K562 (cell line): ENCODE measurements at regions not wholly inside any gene's neighbourhood (a gene's known extent, or its start where the extent isn't known, plus 50 kb on each side); places are given as distances from the start of the nearest gene placed in this dataset.

Source experiments
- ATAC-seq: fragments of 200-7000 bp; cut with Tn5 transposase; 3 replicates; pipeline ENCODE4 v1.9.1; 2020; ENCODE audit warnings: moderate library complexity
- BruUV-seq: library from RNA; stranded (reverse); fragments of 400-500 nt; replicated peaks from 2 replicates; lab custom pipeline; 2021; lab: Mats Ljungman, UMichigan
- CTCF ChIA-PET: fragments of 300-600 bp; formaldehyde crosslinking; extraction: SDS; loops from one replicate; lab custom pipeline; 2021; ENCODE audit warnings: low intra/inter-chr PET ratio; lab: Yijun Ruan, JAX
- POLR2A ChIA-PET: fragments of 300-600, 350-650 bp; sonication (Branson Sonifier 250); formaldehyde crosslinking; extraction: SDS; loops from one replicate; lab custom pipeline; 2021; ENCODE audit warnings: antibody characterized with exemption, inconsistent platforms; lab: Yijun Ruan, JAX
- DNase-seq, 4 experiments: peaks; one replicate each; pipeline versions ENCODE4 v3.0.0 to v3.0.0-alpha.2; 2011 to 2018; ENCODE audit warnings: low spot score in 3 of 4, mixed read lengths in 3 of 4; ENCODE audit errors: extremely low read depth in 1 of 4
- FAIRE-seq: peaks from 2 replicates; lab custom pipeline; 2011; peaks lifted over from hg19 to GRCh38; lab: Jason Lieb, UNC
- H2AFZ ChIP-seq: 2 replicates; pipeline ENCODE4 v1.6.0; 2011; ENCODE audit warnings: low read depth, low read length, control low read depth, inconsistent platforms
- H3K27ac ChIP-seq: fragments of 200-600 bp; 3 replicates; pipeline ENCODE4 v1.8.0; 2011; ENCODE audit warnings: low read depth, mild to moderate bottlenecking, control low read depth, inconsistent platforms, low read length, moderate library complexity, mixed read lengths; ENCODE audit errors: extremely low read depth
- H3K27me3 ChIP-seq, 2 experiments: fragments of 300-600 bp in 1 of 2; 2 replicates in 1 of 2; 3 replicates in 1 of 2; pipeline versions ENCODE4 v1.6.0 to v1.8.0; 2011; ENCODE audit warnings: inconsistent platforms in 2 of 2, low read length in 2 of 2, mild to moderate bottlenecking in 1 of 2, mixed read lengths in 1 of 2, moderate library complexity in 1 of 2; ENCODE audit not compliant: control insufficient read depth in 2 of 2, insufficient read depth in 2 of 2
- H3K36me3 ChIP-seq: fragments of 300-600 bp; 3 replicates; pipeline ENCODE4 v1.8.0; 2011; ENCODE audit warnings: mild to moderate bottlenecking, low read length, inconsistent platforms; ENCODE audit not compliant: control insufficient read depth, insufficient read depth
- H3K4me1 ChIP-seq, 2 experiments: fragments of 200-600 bp in 1 of 2; replicated peaks in 1 of 2; 2 replicates in 1 of 2; 3 replicates in 1 of 2; pipeline versions ENCODE4 v1.5.1 to v1.8.0; 2011; ENCODE audit warnings: inconsistent platforms in 2 of 2, low read length in 2 of 2, mild to moderate bottlenecking in 1 of 2, mixed read lengths in 1 of 2, moderate library complexity in 1 of 2; ENCODE audit not compliant: control insufficient read depth in 2 of 2, insufficient read depth in 2 of 2
- H3K4me2 ChIP-seq: 2 replicates; pipeline ENCODE4 v1.6.1; 2011; ENCODE audit warnings: low read length, control low read depth, inconsistent platforms, mixed read lengths; ENCODE audit not compliant: insufficient read depth
- H3K4me3 ChIP-seq: fragments of 200-600 bp; sonication (generic), shearing (Covaris generic); 2 replicates; pipeline ENCODE4 v1.5.1; 2016; ENCODE audit warnings: control low read depth, inconsistent platforms
- H3K79me2 ChIP-seq: fragments of 200-600 bp; 3 replicates; pipeline ENCODE4 v1.8.0; 2011; ENCODE audit warnings: low read length, inconsistent platforms; ENCODE audit not compliant: control insufficient read depth, insufficient read depth
- H3K9ac ChIP-seq, 2 experiments: 2 replicates each; pipeline versions ENCODE4 v1.6.0 to v1.6.1; 2011; ENCODE audit warnings: low read depth in 2 of 2, low read length in 2 of 2, control low read depth in 1 of 2, inconsistent platforms in 1 of 2, mild to moderate bottlenecking in 1 of 2, mixed read lengths in 1 of 2; ENCODE audit not compliant: insufficient read depth in 1 of 2
- H3K9me1 ChIP-seq: one replicate; pipeline ENCODE4 v1.6.0; 2011; ENCODE audit warnings: inconsistent platforms, mild to moderate bottlenecking, low read length, moderate library complexity; ENCODE audit not compliant: control insufficient read depth, insufficient read depth
- H3K9me3 ChIP-seq: replicated peaks from 2 replicates; pipeline ENCODE4 v1.5.1; 2011; ENCODE audit warnings: low read depth, low read length, inconsistent platforms; ENCODE audit not compliant: control insufficient read depth, insufficient read depth
- H4K20me1 ChIP-seq: replicated peaks from 2 replicates; pipeline ENCODE4 v1.6.1; 2011; ENCODE audit warnings: low read length, inconsistent platforms, mixed read lengths; ENCODE audit not compliant: control insufficient read depth, insufficient read depth
- CEBPG ChIP-seq, 3 experiments: fragments of 200-800 bp in 1 of 3; sonication (Bioruptor generic) in 1 of 3; sonication (generic) in 1 of 3; formaldehyde crosslinking in 1 of 3; IDR thresholded peaks in 2 of 3; conservative IDR thresholded peaks in 1 of 3; 2 replicates each; pipeline versions ENCODE4 v1.6.1 to v1.8.0; 2016 to 2022; ENCODE audit warnings: missing compliant biosample characterization in 2 of 3, missing genetic modification characterization in 2 of 3, mild to moderate bottlenecking in 1 of 3, missing genetic modification reagents in 1 of 3
- ETS2 ChIP-seq: IDR thresholded peaks from 2 replicates; pipeline ENCODE4 v1.6.1; 2016; ENCODE audit warnings: borderline replicate concordance, missing genetic modification characterization, mild to moderate bottlenecking, moderate library complexity, missing compliant biosample characterization; ENCODE audit not compliant: poor library complexity, severe bottlenecking
- FUS ChIP-seq: fragments of 200-400 bp; formaldehyde crosslinking; optimal IDR thresholded peaks from 2 replicates; pipeline ENCODE3; 2017; ENCODE audit warnings: low read depth, low read length
- GTF2F1 ChIP-seq: IDR thresholded peaks from 2 replicates; pipeline ENCODE4 v1.6.1; 2011; ENCODE audit warnings: low read depth, low read length, improper control_type of control experiment
- HDAC3 ChIP-seq: fragments of 450-650 bp; IDR thresholded peaks from 2 replicates; pipeline ENCODE4 v1.6.1; 2018; ENCODE audit warnings: borderline replicate concordance, mild to moderate bottlenecking, moderate library complexity; ENCODE audit not compliant: partially characterized antibody
- POLR3G ChIP-seq: IDR thresholded peaks from 2 replicates; pipeline ENCODE4 v1.6.1; 2011; ENCODE audit not compliant: insufficient read length, insufficient replicate concordance; ENCODE audit errors: extremely low read depth
- SMARCB1 ChIP-seq: IDR thresholded peaks from 2 replicates; pipeline ENCODE4 v1.6.1; 2011; ENCODE audit warnings: improper control_type of control experiment, low read depth; ENCODE audit not compliant: insufficient read length
- SMC3 ChIP-seq: conservative IDR thresholded peaks from 2 replicates; pipeline ENCODE4 v1.6.1; 2011; ENCODE audit warnings: low read depth, low read length, improper control_type of control experiment; ENCODE audit not compliant: insufficient read depth
- SRSF7 ChIP-seq: fragments of 200-400 bp; formaldehyde crosslinking; optimal IDR thresholded peaks from 2 replicates; pipeline ENCODE3; 2017; ENCODE audit warnings: mild to moderate bottlenecking, low read depth, low read length
- ZBED1 ChIP-seq: IDR thresholded peaks from 2 replicates; pipeline ENCODE4 v1.6.1; 2014
- WGBS: fragments of 100-300 bp; shearing (Covaris generic); methylation state at CpG from one replicate; pipeline ENCODE4 v1.1.6; 2016; ENCODE audit warnings: low coverage, mixed read lengths; ENCODE audit not compliant: insufficient coverage; ENCODE audit errors: missing lambda C conversion rate; 5-methylcytosine and 5-hydroxymethylcytosine counted together
- in situ Hi-C: fragments of 300-500 bp; cut with MboI; formaldehyde crosslinking; loops from 4 replicates; pipeline ENCODE4 v1.15.0; 2018; ENCODE audit warnings: inconsistent platforms, mixed read lengths
- intact Hi-C: fragments of 100-400 bp; cut with micrococcal nuclease; formaldehyde crosslinking; loops from 2 replicates; pipeline ENCODE4 v1.14.2; 2022
- TF ChIP-seq, protein P1 (sequence below), 3 experiments: IDR thresholded peaks in 2 of 3; conservative IDR thresholded peaks in 1 of 3; 2 replicates each; pipeline ENCODE4 v1.5.1; 2011 to 2012; ENCODE audit warnings: low read length in 3 of 3, mild to moderate bottlenecking in 3 of 3, control low read depth in 2 of 3, improper control_type of control experiment in 1 of 3, inconsistent platforms in 1 of 3, low read depth in 1 of 3, mixed read lengths in 1 of 3, moderate library complexity in 1 of 3; ENCODE audit not compliant: insufficient read depth in 2 of 3
- TF ChIP-seq, protein P2 (sequence below): fragments of 450-650 bp; IDR thresholded peaks from 2 replicates; pipeline ENCODE4 v1.7.1; 2018; ENCODE audit warnings: mild to moderate bottlenecking, low read depth; ENCODE audit not compliant: partially characterized antibody
- TF ChIP-seq, protein P3 (sequence below): fragments of 450-650 bp; IDR thresholded peaks from 2 replicates; pipeline ENCODE4 v1.6.1; 2016; ENCODE audit warnings: mild to moderate bottlenecking

DNA sequence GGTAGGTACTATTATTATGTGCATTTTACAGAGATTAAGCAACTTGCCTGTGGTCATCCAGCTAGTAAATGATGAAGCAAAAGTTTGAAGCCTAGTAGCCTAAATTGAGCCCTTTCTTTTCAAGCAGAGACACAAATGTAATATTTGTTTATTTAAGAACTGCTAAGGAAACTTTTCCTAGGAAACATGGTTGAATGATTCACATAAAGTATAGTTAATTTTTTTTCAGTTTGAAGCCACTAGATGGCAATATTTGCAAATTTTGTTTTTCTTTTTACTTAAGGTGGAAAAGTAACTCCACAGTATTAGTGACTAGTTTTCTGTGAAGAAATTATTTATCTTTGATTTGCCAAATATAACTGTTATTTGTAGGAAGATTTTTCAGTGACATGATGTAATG lies 52.8 kb upstream of the ANKRD17 start (continued):
- TF ChIP-seq, protein P1, sequence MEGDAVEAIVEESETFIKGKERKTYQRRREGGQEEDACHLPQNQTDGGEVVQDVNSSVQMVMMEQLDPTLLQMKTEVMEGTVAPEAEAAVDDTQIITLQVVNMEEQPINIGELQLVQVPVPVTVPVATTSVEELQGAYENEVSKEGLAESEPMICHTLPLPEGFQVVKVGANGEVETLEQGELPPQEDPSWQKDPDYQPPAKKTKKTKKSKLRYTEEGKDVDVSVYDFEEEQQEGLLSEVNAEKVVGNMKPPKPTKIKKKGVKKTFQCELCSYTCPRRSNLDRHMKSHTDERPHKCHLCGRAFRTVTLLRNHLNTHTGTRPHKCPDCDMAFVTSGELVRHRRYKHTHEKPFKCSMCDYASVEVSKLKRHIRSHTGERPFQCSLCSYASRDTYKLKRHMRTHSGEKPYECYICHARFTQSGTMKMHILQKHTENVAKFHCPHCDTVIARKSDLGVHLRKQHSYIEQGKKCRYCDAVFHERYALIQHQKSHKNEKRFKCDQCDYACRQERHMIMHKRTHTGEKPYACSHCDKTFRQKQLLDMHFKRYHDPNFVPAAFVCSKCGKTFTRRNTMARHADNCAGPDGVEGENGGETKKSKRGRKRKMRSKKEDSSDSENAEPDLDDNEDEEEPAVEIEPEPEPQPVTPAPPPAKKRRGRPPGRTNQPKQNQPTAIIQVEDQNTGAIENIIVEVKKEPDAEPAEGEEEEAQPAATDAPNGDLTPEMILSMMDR (IDR thresholded peaks at IDR 0.05 in 2 of 3, conservative IDR thresholded peaks at IDR 0.05 in 1 of 3; ENCODE audit: insufficient read depth in 2 of 3, low read depth in 1 of 3, low read length in 3 of 3), result peak in 1 of 3 experiments; percentile 58; a peak in 2 of 6 replicates
- TF ChIP-seq SMC3, result peak; percentile 41; the same call in 1 of the 2 replicates
- TF ChIP-seq CEBPG (CRISPR knock-in tag; IDR thresholded peaks at IDR 0.05), result no peak
- TF ChIP-seq CEBPG (tag; conservative IDR thresholded peaks at IDR 0.05 in 1 of 2, IDR thresholded peaks at IDR 0.05 in 1 of 2), result 0 out of 4 replicates have a peak, but pooled peaks have one; percentile 5 to 7

DNA sequence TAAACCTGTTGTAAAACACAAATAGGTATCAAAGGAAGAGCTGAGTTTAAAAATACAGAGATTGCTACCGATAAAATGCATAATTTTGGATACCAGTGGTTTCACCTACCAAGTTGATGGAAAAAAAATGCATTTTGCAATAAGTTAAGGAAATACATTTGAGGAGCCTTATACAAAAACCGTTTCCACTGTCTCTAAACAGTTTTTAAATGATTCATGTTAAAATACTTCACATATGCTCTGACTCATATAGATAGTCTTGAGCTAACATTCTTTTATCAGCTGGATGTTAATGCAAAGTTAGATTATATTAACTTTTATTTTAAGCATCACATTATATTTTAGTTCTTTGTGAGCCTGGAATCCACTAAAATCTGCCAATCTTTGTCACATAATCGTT lies 50.6 kb upstream of the ANKRD17 start:
- ATAC-seq, result no peak
- no peaks in the 10 kb centered on the region for H3K9me1 ChIP-seq
- H3K27ac ChIP-seq, result no peak overlapping the region
- ChIA-PET POLR2A (no interaction called here), CTCF (interaction anchor here (0.8 kb wide), 1 partner anchor 34 kb away, joined by 4 read pairs; no protein-coding TSS in a partner anchor)
- no peaks in the 10 kb centered on the region for H3K4me1 ChIP-seq
- no peaks in the 10 kb centered on the region for H4K20me1 ChIP-seq
- no peak overlapping the region for H2AFZ ChIP-seq
- DNase-seq, result no peak
- no peak overlapping the region for H3K4me3 ChIP-seq
- no peak for FAIRE-seq
- no peaks in the 10 kb centered on the region for H3K36me3 ChIP-seq
- no peaks in the 10 kb centered on the region for H3K9me3 ChIP-seq
- H3K27me3 ChIP-seq, result no peaks in the 10 kb centered on the region
- H3K79me2 ChIP-seq, result no peaks in the 10 kb centered on the region
- intact Hi-C loops (loop anchor here (5.0 kb wide), 2 partner anchors 52 to 272 kb away; partner anchors contain the start of gene ANKRD17), in situ Hi-C loops (loop anchor here (25.0 kb wide), 1 partner anchor 828 kb away; no protein-coding TSS in a partner anchor)
- no TSS peak for BruUV-seq
- H3K4me2 ChIP-seq, result no peak overlapping the region
- H3K9ac ChIP-seq, result no peak overlapping the region
- WGBS, result 4% methylated on average over 3 of the region's 3 CpGs
- TF ChIP-seq, protein P2, sequence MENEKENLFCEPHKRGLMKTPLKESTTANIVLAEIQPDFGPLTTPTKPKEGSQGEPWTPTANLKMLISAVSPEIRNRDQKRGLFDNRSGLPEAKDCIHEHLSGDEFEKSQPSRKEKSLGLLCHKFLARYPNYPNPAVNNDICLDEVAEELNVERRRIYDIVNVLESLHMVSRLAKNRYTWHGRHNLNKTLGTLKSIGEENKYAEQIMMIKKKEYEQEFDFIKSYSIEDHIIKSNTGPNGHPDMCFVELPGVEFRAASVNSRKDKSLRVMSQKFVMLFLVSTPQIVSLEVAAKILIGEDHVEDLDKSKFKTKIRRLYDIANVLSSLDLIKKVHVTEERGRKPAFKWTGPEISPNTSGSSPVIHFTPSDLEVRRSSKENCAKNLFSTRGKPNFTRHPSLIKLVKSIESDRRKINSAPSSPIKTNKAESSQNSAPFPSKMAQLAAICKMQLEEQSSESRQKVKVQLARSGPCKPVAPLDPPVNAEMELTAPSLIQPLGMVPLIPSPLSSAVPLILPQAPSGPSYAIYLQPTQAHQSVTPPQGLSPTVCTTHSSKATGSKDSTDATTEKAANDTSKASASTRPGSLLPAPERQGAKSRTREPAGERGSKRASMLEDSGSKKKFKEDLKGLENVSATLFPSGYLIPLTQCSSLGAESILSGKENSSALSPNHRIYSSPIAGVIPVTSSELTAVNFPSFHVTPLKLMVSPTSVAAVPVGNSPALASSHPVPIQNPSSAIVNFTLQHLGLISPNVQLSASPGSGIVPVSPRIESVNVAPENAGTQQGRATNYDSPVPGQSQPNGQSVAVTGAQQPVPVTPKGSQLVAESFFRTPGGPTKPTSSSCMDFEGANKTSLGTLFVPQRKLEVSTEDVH, result no peak
- TF ChIP-seq SRSF7 (no peak), FUS (no peak), POLR3G (no peak), GTF2F1 (no peak), SMARCB1 (no peak), HDAC3 (no peak), ZBED1 (no peak), ETS2 (tag) (no peak)
- TF ChIP-seq, protein P3, sequence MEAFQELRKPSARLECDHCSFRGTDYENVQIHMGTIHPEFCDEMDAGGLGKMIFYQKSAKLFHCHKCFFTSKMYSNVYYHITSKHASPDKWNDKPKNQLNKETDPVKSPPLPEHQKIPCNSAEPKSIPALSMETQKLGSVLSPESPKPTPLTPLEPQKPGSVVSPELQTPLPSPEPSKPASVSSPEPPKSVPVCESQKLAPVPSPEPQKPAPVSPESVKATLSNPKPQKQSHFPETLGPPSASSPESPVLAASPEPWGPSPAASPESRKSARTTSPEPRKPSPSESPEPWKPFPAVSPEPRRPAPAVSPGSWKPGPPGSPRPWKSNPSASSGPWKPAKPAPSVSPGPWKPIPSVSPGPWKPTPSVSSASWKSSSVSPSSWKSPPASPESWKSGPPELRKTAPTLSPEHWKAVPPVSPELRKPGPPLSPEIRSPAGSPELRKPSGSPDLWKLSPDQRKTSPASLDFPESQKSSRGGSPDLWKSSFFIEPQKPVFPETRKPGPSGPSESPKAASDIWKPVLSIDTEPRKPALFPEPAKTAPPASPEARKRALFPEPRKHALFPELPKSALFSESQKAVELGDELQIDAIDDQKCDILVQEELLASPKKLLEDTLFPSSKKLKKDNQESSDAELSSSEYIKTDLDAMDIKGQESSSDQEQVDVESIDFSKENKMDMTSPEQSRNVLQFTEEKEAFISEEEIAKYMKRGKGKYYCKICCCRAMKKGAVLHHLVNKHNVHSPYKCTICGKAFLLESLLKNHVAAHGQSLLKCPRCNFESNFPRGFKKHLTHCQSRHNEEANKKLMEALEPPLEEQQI, result no peak
